ENCODE measurements at regions not wholly inside any gene's neighbourhood (a gene's known extent, or its start where the extent isn't known, plus 50 kb on each side); places are given as distances from the start of the nearest gene placed in this dataset.

DNA sequence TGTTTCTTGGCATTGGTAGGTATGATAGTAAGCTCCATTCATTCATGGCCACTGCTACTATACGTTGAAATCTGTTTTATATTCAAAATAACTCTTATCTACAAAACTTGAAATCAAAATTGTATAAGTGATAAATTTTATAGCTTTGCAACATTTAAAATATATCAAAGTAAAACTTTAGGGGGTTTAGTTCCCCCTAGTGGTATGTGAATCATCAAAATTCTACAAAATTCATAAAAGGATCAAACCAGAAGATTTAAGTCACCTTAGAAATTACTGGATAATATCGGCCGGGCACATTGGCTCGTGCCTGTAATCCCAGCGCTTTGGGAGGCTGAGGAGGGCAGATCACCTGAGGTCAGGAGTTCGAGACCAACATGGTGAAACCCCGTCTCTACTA is 243.0 kb upstream of the CDH18 start:
- DNase-seq: no peak
- H3K4me3 ChIP-seq: no peak overlapping the region
- no peaks in the 10 kb centered on the region for H3K27me3 ChIP-seq
- H3K27ac ChIP-seq: no peak overlapping the region
- intact Hi-C loops (cut with DNase I): no loop called here
- 75 to 82% (median 80%) methylated on average over 7 of the region's 7 CpGs for WGBS, 4 donors
- peaks cover 0 to 6% (median 0%) of the 10 kb centered on the region in 12 donors for H3K9me3 ChIP-seq
- TF ChIP-seq, protein P1, sequence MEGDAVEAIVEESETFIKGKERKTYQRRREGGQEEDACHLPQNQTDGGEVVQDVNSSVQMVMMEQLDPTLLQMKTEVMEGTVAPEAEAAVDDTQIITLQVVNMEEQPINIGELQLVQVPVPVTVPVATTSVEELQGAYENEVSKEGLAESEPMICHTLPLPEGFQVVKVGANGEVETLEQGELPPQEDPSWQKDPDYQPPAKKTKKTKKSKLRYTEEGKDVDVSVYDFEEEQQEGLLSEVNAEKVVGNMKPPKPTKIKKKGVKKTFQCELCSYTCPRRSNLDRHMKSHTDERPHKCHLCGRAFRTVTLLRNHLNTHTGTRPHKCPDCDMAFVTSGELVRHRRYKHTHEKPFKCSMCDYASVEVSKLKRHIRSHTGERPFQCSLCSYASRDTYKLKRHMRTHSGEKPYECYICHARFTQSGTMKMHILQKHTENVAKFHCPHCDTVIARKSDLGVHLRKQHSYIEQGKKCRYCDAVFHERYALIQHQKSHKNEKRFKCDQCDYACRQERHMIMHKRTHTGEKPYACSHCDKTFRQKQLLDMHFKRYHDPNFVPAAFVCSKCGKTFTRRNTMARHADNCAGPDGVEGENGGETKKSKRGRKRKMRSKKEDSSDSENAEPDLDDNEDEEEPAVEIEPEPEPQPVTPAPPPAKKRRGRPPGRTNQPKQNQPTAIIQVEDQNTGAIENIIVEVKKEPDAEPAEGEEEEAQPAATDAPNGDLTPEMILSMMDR (IDR thresholded peaks at IDR 0.05): no peak
- TF ChIP-seq POLR2A (IDR thresholded peaks at IDR 0.05): no peak
- H3K36me3 ChIP-seq: no peaks in the 10 kb centered on the region
- ATAC-seq: no peak
- H3K4me1 ChIP-seq: no peaks in the 10 kb centered on the region

GRCh38 chr5:20230010-20230409 is 242.0 kb upstream of the CDH18 start:
- Histone ChIP-seq H3K4me1 (no peaks in the 10 kb centered on the region), H3K27me3 (no peaks in the 10 kb centered on the region), H3K9me3 (no peaks in the 10 kb centered on the region), H3K4me3 (no peak overlapping the region), H3K36me3 (no peaks in the 10 kb centered on the region), H3K27ac (no peak overlapping the region)
- intact Hi-C loops (cut with DNase I): no loop called here
- TF ChIP-seq, protein P1 (IDR thresholded peaks at IDR 0.05): no peak
- TF ChIP-seq POLR2A (IDR thresholded peaks at IDR 0.05): no peak
- ATAC-seq: no peak
- DNase-seq: no peak
- 76 to 91% (median 78%) methylated on average over 1 of the region's 1 CpG for WGBS, 4 donors

GRCh38 chr5:20229303-20230005 is 241.5 kb upstream of the CDH18 start:
- DNase-seq (no peak), ATAC-seq (no peak)
- TF ChIP-seq POLR2A (IDR thresholded peaks at IDR 0.05): no peak
- TF ChIP-seq, protein P1 (IDR thresholded peaks at IDR 0.05): no peak
- Histone ChIP-seq H3K4me1 (no peaks in the 10 kb centered on the region), H3K9me3 (no peaks in the 10 kb centered on the region), H3K4me3 (no peak overlapping the region), H3K36me3 (no peaks in the 10 kb centered on the region), H3K27ac (no peak overlapping the region), H3K27me3 (no peaks in the 10 kb centered on the region)
- 64 to 80% (median 79%) methylated on average over 2 of the region's 2 CpGs for WGBS, 4 donors
- intact Hi-C loops (cut with DNase I): no loop called here

- 65 to 70% (median 67%) methylated on average over 2 of the region's 2 CpGs for WGBS, 4 donors
- no peak for ATAC-seq
- intact Hi-C loops (cut with DNase I): no loop called here
Measured at GRCh38 chr5:20224966-20225365, 237.0 kb upstream of the CDH18 start.

More at GRCh38 chr5:20224966-20225365, 237.0 kb upstream of the CDH18 start:
- TF ChIP-seq POLR2A (IDR thresholded peaks at IDR 0.05): no peak
- TF ChIP-seq, protein P1 (IDR thresholded peaks at IDR 0.05): no peak
- Histone ChIP-seq H3K4me3 (no peak overlapping the region), H3K36me3 (no peaks in the 10 kb centered on the region), H3K27ac (no peak overlapping the region), H3K9me3 (peaks cover 0 to 1% (median 0%) of the 10 kb centered on the region in 12 donors), H3K27me3 (no peaks in the 10 kb centered on the region), H3K4me1 (no peaks in the 10 kb centered on the region)
- DNase-seq: no peak
